HG03280 (cell line): ENCODE measurements at regions not wholly inside any gene's neighbourhood (a gene's known extent, or its start where the extent isn't known, plus 50 kb on each side); places are given as distances from the start of the nearest gene placed in this dataset.
"Not testable (repeated sequence)": the region's sequence is repeated elsewhere in the genome, so short reads cannot be mapped to it uniquely, and the experiment has no call there.

Experiments
- ATAC-seq: cut with Tn5 transposase; IDR thresholded peaks from one replicate; pipeline ENCODE4 v1.9.1; 2021; ENCODE audit warnings: mild to moderate bottlenecking, moderate library complexity; ENCODE audit not compliant: unreplicated experiment

- ATAC-seq, result no peak
These were observed 1714.1 kb downstream of the BRINP3 start for GRCh38 chr1:188763541-188763940.

DNA sequence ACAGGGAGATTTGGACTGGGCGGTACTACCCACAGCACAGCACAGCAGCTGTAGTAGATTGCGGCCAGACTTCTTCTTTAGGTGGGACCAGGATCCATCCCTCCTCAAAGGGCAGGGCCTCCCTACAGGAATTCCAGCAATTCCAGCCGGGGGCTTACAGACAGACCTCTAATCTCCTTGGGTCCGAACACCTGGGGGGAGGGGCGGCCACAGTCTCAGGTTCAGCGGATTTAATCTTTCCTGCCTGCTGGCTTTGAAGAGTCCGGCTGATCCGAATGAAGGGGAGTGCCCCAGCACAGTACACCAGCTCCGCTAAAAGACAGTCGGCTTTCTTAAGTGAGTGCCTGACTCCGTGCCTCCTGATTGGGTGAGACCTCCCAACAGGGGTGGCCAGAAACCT lies 1708.5 kb downstream of the BRINP3 start:
- ATAC-seq, result no peak

DNA sequence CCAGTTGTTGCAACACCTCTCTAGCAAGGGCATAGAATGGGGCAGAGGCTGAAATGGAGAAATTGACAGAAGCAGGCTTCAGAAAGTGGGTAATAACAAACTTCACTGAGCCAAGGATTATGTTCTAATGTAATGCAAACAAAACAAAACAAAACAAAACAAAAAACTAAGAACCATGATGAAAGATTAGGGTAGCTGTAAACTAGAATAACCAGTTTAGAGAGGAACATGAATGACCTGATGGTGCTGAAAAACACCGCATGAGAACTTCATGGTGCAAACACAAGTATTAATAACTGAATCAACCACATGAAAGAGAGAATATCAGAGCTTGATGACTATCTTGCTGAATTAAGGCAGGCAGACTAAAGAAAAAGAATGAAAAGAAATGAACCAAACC lies 1707.7 kb downstream of the BRINP3 start:
- ATAC-seq, result no peak

GRCh38 chr1:188778578-188778977 lies 1699.1 kb downstream of the BRINP3 start:
- no peak for ATAC-seq

DNA sequence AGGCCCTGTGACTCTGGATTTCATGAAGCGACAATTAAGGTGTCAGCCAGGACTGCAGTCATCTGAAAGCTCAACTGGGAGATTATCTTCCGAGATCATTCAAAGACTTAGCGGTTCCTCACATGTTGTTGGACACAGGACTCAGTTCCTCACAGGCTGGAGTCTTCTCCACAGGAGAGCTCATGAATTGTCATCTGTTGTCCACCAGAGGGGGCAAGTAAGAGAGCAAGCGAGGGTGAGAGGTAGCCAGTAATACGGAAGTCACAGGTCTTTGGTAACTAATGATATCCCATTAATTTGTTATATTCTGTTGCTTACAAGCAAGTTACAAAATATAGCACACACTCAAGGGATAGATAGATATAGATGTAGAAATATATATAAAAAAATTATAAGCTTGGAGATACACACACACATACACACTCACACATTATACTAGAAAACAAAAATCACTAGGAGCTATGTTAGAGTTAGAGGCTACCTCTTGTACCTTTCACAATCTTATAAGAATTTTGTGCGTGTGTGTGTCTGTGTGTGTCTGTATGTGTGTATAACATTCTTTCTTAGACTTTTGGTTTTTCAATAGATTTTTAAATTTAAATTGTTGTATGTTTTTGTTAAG lies 1695.3 kb downstream of the BRINP3 start:
- peak; percentile 98 for ATAC-seq

GRCh38 chr1:188794969-188795368 lies 1682.7 kb downstream of the BRINP3 start:
- no peak for ATAC-seq

- not testable (repeated sequence) for ATAC-seq
These were observed 1665.5 kb downstream of the BRINP3 start for GRCh38 chr1:188812153-188812552.

DNA sequence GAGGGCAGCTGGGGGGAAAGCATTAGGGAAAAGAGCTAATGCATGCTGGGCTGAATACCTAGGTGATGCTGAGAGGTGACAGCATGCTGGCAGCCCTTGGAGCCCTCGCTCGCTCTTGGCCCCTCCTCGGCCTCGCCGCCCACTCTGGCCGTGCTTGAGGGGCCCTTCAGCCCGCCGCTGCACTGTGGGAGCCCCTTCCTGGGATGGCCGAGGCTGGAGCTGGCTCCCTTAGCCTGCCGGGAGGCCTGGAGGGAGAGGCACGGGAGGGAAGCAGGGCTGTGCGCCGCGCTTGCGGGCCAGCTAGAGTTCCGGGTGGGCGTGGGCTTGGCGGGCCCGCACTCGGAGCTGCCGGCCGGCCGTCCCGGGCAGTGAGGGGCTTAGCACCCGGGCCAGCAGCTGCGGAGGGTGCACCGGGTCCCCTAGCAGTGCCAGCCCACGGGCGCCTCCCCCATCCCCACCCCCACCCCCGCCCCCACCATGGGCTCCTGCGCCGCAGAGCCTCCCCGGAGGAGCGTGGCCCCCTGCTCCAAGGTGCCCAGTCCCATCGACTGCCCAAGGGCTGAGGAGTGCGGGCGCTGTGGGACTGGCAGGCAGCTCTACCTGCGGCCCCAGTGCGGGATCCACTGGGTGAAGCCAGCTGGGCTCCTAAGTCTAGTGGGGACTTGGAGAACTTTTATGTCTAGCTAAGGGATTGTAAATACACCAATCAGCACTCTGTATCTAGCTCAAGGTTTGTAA lies 1664.7 kb downstream of the BRINP3 start:
- ATAC-seq, result not testable (repeated sequence)

GRCh38 chr1:188817814-188818213 lies 1659.8 kb downstream of the BRINP3 start:
- no peak for ATAC-seq

GRCh38 chr1:188822248-188822647 lies 1655.4 kb downstream of the BRINP3 start:
- no peak for ATAC-seq

- ATAC-seq, result no peak
These were observed 1652.2 kb downstream of the BRINP3 start for GRCh38 chr1:188825471-188825870.

DNA sequence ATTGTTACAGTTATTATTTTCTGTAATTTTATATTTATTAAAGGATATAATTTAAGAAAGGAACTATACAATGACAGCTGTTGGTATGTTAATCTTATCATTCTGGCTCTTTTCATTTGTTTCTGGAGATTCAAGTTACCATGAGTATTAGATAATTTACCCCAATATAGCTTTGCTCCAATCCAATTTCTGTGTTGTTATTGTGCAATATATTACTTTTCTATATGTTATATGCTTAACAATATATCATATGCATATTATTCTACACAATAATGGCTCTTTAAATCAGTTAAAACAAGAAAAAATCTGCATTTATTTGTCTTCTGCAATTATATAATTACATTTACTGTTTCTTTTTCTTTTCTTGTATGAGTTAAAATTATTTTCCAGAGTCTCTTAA lies 1650.9 kb downstream of the BRINP3 start:
- no peak for ATAC-seq

- no peak for ATAC-seq
These were observed 1650.3 kb downstream of the BRINP3 start for GRCh38 chr1:188827400-188827799.

- not testable (repeated sequence) for ATAC-seq
These were observed 1636.5 kb downstream of the BRINP3 start for GRCh38 chr1:188841111-188841696.

- ATAC-seq, result no peak
These were observed 1631.2 kb downstream of the BRINP3 start for GRCh38 chr1:188846468-188846867.

- ATAC-seq, result no peak
These were observed 1620.1 kb downstream of the BRINP3 start for GRCh38 chr1:188857526-188858087.

DNA sequence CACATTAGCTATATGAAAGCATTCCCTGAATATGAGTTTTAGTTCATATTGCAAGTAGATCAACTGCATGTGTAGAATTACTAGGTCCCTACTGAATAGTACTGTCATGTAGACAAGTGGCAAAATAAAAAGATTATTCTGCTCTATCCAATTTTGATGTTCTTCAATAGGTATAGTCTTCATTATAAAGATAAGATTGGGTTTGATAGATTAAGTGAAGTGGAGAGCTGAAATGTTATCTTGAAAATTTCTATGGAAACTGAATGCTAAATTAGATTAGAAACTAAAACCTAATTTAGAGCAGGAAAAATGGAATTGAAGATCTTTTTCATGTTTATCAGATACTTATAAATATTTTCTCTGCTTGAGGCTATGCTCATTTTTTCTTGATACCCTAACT lies 1610.0 kb downstream of the BRINP3 start:
- no peak for ATAC-seq

DNA sequence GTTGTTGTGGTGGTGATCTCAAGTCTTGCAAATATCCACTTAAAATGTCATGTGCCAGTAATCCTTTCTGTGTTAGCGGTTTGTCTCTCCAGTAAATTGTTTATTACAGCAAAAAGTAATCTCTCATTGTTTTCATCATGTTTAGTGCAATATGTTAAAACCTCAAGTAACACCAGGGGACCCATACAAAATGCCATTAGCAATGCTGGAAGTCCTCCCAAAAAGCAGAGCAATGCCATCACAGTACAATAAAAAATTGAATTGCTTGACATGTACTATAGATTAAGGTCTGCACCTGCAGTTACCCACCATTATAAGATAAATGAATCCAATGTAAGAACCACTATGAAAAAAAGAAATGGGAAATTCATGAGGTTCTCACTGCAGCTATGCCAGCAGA lies 1606.5 kb downstream of the BRINP3 start:
- no peak for ATAC-seq

GRCh38 chr1:188872376-188872775 lies 1605.3 kb downstream of the BRINP3 start:
- ATAC-seq, result no peak

GRCh38 chr1:188877668-188878067 lies 1600.0 kb downstream of the BRINP3 start:
- no peak for ATAC-seq

GRCh38 chr1:188888386-188888785 lies 1589.3 kb downstream of the BRINP3 start:
- ATAC-seq, result no peak

GRCh38 chr1:188889166-188889565 lies 1588.5 kb downstream of the BRINP3 start:
- ATAC-seq, result no peak
